ENCODE measurements at regions not wholly inside any gene's neighbourhood (a gene's known extent, or its start where the extent isn't known, plus 50 kb on each side); places are given as distances from the start of the nearest gene placed in this dataset.

DNA sequence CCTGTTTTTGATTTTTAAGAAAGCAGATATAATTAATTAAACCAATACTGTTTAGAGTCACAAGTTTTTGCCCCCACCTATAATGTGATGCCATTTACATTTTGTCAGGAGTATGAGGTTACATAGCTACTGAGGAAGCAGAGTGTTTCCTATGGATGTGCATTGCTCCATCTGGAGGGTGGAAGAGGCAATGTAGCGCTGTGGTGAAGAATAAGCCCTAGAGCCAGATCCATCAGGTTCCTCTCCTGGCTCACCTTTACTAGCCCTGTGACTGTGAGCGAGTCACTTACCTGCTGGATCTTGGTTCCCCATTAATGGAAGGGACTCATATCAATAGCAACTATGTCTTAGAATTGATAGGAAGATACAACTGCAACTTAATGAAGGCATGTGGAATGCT is 216.0 kb downstream of the GPAM start:
- TF ChIP-seq, protein P1, sequence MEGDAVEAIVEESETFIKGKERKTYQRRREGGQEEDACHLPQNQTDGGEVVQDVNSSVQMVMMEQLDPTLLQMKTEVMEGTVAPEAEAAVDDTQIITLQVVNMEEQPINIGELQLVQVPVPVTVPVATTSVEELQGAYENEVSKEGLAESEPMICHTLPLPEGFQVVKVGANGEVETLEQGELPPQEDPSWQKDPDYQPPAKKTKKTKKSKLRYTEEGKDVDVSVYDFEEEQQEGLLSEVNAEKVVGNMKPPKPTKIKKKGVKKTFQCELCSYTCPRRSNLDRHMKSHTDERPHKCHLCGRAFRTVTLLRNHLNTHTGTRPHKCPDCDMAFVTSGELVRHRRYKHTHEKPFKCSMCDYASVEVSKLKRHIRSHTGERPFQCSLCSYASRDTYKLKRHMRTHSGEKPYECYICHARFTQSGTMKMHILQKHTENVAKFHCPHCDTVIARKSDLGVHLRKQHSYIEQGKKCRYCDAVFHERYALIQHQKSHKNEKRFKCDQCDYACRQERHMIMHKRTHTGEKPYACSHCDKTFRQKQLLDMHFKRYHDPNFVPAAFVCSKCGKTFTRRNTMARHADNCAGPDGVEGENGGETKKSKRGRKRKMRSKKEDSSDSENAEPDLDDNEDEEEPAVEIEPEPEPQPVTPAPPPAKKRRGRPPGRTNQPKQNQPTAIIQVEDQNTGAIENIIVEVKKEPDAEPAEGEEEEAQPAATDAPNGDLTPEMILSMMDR (IDR thresholded peaks at IDR 0.05): no peak
- no peak for TF ChIP-seq EZH2 (IDR thresholded peaks at IDR 0.05; ENCODE audit: borderline replicate concordance, insufficient read depth, low read depth, low read length, poor library complexity, severe bottlenecking)
